Kidney (tissue), 10 donors: ENCODE measurements at regions not wholly inside any gene's neighbourhood (a gene's known extent, or its start where the extent isn't known, plus 50 kb on each side); places are given as distances from the start of the nearest gene placed in this dataset.
"Not testable (repeated sequence)": the region's sequence is repeated elsewhere in the genome, so short reads cannot be mapped to it uniquely, and the experiment has no call there.

Experiments
- DNase-seq, 5 donors: peaks; one replicate each; pipeline ENCODE4 v3.0.0-alpha.2; 2013 to 2020
- FAIRE-seq: peaks from 2 replicates; lab custom pipeline; 2012; peaks lifted over from hg19 to GRCh38; lab: Jason Lieb, UNC
- H3K27ac ChIP-seq, 2 donors: one replicate each; pipeline ENCODE4 v1.7.0; 2013; ENCODE audit warnings: low read depth in 2 of 2, low read length in 2 of 2, inconsistent platforms in 1 of 2
- H3K27me3 ChIP-seq: one replicate; pipeline ENCODE4 v1.7.1; 2013; ENCODE audit warnings: low read length, inconsistent platforms; ENCODE audit not compliant: control insufficient read depth, insufficient read depth
- H3K36me3 ChIP-seq, 3 donors: one replicate each; pipeline versions ENCODE4 v1.7.0 to v1.7.1; 2013; ENCODE audit warnings: low read length in 3 of 3, control low read depth in 1 of 3, inconsistent platforms in 1 of 3; ENCODE audit not compliant: insufficient read depth in 3 of 3, control insufficient read depth in 2 of 3
- H3K4me1 ChIP-seq, 3 donors: one replicate each; pipeline versions ENCODE4 v1.7.0 to v1.7.1; 2013; ENCODE audit warnings: low read length in 3 of 3, inconsistent platforms in 1 of 3, low read depth in 1 of 3; ENCODE audit not compliant: control insufficient read depth in 2 of 3, insufficient read depth in 2 of 3
- H3K4me3 ChIP-seq, 3 donors: one replicate each; pipeline versions ENCODE4 v1.7.0 to v1.8.1; 2013; ENCODE audit warnings: low read length in 3 of 3, control low read depth in 1 of 3, inconsistent platforms in 1 of 3
- H3K9ac ChIP-seq, 3 donors: one replicate each; pipeline versions ENCODE4 v1.7.0 to v1.7.1; 2013; ENCODE audit warnings: low read length in 3 of 3, control low read depth in 1 of 3, inconsistent platforms in 1 of 3
- H3K9me3 ChIP-seq, 3 donors: one replicate each; pipeline versions ENCODE4 v1.7.0 to v1.7.1; 2013; ENCODE audit warnings: low read length in 3 of 3, control low read depth in 1 of 3, inconsistent platforms in 1 of 3; ENCODE audit not compliant: control insufficient read depth in 2 of 3, insufficient read depth in 1 of 3
- intact Hi-C: fragments of 100-400 bp; cut with DNase I; formaldehyde crosslinking; loops from one replicate; pipeline ENCODE4 v1.11.1; 2022
- donor health status: control.
- donor health status: control.
- donor health status: DM: yes; HTN: yes; CAD: no.
- donor health status: Normal renal cell carcinoma (clear cell type).

DNA sequence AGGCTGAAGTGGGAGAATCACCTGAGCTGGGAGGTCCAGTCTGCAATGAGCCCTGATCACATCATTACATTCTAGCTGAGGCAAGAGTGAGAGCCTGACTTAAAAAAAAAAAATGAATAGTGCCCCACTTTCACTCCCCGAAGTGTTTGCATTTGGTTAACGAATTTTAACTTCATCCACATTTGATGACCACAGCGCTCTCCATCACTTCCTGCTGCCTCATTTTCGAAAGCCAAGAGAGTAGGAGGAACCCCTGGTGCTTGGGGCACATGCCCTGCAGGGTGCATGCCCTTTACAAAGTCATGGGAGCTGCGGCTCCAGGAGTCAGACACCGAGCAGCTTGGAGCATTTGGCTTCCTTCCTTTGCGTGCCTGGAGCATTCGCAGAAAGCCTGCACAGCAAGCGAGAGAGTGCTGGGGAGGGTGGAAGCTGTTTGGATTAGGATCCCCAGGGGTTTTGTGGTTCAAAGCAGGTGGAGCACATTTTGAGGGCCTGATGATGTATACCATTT, 119.1 kb upstream of the METTL14 start:
- H3K36me3 ChIP-seq, H3K27ac ChIP-seq, intact Hi-C loops, H3K9me3 ChIP-seq, H3K4me1 ChIP-seq, DNase-seq, H3K27me3 ChIP-seq, FAIRE-seq, H3K4me3 ChIP-seq, H3K9ac ChIP-seq: not testable (repeated sequence)

DNA sequence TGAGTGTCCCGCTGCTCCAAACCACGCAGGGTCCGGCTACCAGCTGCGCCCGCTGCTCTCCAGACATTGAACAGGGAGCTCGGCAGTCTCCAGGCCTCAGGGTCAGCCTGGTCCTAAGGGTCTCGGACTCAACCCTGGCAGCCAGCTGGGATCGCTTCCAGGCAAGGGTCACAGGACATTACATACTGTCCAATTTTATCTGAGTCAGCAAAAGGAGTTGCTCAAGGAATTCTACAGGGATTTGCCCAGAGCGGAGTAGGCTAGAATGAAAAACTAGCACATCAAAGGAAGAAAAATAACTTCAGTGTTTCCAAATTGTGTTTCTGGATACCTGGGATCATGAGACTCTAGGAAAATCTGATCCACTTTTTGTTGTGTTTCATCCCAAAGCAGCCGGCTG, 112.2 kb upstream of the METTL14 start:
- H3K4me3 ChIP-seq, intact Hi-C loops, FAIRE-seq, H3K36me3 ChIP-seq, DNase-seq, H3K9ac ChIP-seq, H3K27ac ChIP-seq, H3K9me3 ChIP-seq, H3K4me1 ChIP-seq, H3K27me3 ChIP-seq: not testable (repeated sequence)

DNA sequence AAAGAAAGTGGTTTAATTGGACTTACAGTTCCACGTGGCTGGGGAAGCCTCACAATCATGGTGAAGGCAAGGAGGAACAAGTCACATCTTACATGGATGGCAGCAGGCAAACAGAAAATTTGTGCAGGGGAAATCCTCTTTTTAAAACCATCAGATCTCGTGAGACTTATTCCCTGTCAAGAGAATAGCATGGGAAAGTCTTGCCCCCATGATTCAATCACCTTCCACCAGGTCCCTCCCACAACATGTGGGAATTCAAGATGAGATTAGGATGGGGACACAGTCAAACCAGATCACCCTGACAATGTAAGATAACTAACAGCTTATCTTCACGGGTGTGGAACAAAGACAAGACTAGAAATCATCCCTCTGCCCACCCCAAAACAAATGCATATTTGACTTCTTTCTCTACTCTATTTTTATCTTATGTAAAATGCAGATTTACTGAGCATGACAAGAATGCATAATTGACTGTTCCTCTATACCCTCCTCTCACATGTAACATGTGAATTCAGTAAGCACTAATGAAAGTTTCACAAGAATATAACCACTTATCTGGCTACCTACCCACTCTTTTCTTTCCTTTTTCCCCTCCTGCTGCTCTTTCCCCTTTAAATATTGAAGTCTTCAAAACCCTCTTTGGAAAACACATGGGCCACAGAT, 110.8 kb upstream of the METTL14 start:
- H3K4me1 ChIP-seq, H3K4me3 ChIP-seq, H3K36me3 ChIP-seq, H3K9me3 ChIP-seq, H3K9ac ChIP-seq, DNase-seq, H3K27me3 ChIP-seq, intact Hi-C loops, FAIRE-seq, H3K27ac ChIP-seq: not testable (repeated sequence)

DNA sequence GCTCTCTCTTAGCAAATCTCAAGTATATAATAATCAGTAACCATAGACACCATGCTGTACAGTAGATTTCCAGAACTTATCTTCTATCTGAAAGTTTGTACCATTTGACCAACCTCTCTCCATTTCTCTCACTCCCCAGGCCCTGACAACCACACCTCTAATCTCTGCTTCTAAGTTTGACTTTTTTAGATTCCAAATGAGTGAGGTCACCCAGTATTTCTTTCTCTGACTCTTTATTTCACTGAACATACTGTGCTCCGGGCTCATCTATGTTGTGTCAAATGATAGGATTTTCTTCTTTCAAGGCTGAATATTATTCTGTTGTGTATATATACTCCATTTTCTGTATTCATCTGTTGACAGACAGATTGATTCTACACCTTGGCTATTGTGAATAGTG, 110.1 kb upstream of the METTL14 start:
- H3K4me3 ChIP-seq, H3K9ac ChIP-seq, DNase-seq, FAIRE-seq, H3K36me3 ChIP-seq, H3K27ac ChIP-seq, H3K27me3 ChIP-seq, H3K4me1 ChIP-seq, intact Hi-C loops, H3K9me3 ChIP-seq: not testable (repeated sequence)

DNA sequence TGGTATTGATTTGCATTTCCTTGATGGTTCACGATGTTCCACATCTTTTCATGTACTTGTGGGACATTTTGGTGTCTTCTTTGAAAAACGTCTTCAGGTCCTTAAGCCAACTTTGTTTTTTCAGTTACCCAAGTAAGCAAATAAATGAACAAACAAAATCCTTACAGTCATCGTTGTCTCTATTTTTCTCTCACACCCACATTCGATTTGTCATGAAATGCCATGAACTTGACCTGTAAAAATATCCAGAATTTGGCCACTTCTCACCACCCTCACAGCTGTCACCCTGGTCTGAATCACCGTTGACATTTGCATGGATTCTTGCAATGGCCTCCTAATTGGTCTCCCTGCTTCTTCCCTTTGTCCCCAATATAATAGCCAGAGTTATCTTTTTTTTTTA, 109.5 kb upstream of the METTL14 start:
- H3K4me1 ChIP-seq, H3K36me3 ChIP-seq, H3K9ac ChIP-seq, DNase-seq, FAIRE-seq, H3K27me3 ChIP-seq, intact Hi-C loops, H3K4me3 ChIP-seq, H3K27ac ChIP-seq, H3K9me3 ChIP-seq: not testable (repeated sequence)

DNA sequence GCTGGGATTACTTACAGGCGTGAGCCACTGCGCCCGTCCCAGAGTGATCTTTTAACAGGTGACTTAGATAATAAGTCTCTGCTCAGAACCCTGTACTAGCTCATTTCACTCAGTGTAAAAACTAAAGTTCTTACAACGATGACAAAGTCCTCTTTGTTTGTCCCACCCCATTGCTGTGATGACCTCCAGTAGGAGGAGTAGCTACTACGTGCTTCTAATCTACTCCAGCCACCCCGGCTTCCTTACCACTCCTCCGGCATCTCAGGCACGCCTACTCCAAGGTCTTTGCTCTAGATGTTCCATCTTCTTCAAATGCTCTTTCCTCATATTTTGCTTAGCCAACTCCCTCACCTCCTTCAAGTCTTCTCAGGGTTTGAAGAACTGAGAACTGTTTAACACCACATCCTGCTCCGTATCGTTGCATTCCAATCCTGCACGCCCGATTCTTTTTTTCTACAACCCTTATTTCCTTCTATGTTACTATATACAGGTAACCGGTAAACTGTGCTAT, 108.4 kb upstream of the METTL14 start:
- intact Hi-C loops, DNase-seq, H3K27me3 ChIP-seq, H3K9ac ChIP-seq, H3K4me1 ChIP-seq, FAIRE-seq, H3K27ac ChIP-seq, H3K4me3 ChIP-seq, H3K36me3 ChIP-seq, H3K9me3 ChIP-seq: not testable (repeated sequence)
